ENCODE measurements at regions not wholly inside any gene's neighbourhood (a gene's known extent, or its start where the extent isn't known, plus 50 kb on each side); places are given as distances from the start of the nearest gene placed in this dataset.

- no peaks in the 10 kb centered on the region for H3K9me3 ChIP-seq
- 75 to 87% (median 86%) methylated on average over 1 of the region's 1 CpG for WGBS, 3 donors
- intact Hi-C loops (cut with DNase I): no loop called here
Measured at GRCh38 chr6:113376847-113377165, 480.3 kb upstream of the MARCKS start.

GRCh38 chr6:113377362-113377942, 479.7 kb upstream of the MARCKS start:
- 93 to 98% (median 96%) methylated on average over 4 of the region's 4 CpGs for WGBS, 3 donors
- no peak for DNase-seq
- intact Hi-C loops (cut with DNase I): no loop called here

More at GRCh38 chr6:113376847-113377165, 480.3 kb upstream of the MARCKS start:
- H3K4me3 ChIP-seq: no peak overlapping the region
- H3K4me1 ChIP-seq (ENCODE audit: insufficient read depth): no peaks in the 10 kb centered on the region
- no peaks in the 10 kb centered on the region for H3K36me3 ChIP-seq
- H3K27me3 ChIP-seq: no peaks in the 10 kb centered on the region
- H3K27ac ChIP-seq: no peak overlapping the region
- DNase-seq: no peak
- TF ChIP-seq POLR2A (IDR thresholded peaks at IDR 0.05): no peak
- no peak for TF ChIP-seq CTCF (IDR thresholded peaks at IDR 0.05)
- TF ChIP-seq EP300 (IDR thresholded peaks at IDR 0.05): no peak

GRCh38 chr6:113380591-113380990, 476.6 kb upstream of the MARCKS start:
- H3K27me3 ChIP-seq: no peaks in the 10 kb centered on the region
- H3K9me3 ChIP-seq: no peaks in the 10 kb centered on the region
- TF ChIP-seq EP300 (IDR thresholded peaks at IDR 0.05): no peak
- no peak for TF ChIP-seq CTCF (IDR thresholded peaks at IDR 0.05)
- no peak for TF ChIP-seq POLR2A (IDR thresholded peaks at IDR 0.05)
- intact Hi-C loops (cut with DNase I): no loop called here
- 58 to 79% (median 58%) methylated on average over 3 of the region's 3 CpGs for WGBS, 3 donors
- DNase-seq: no peak
- no peak overlapping the region for H3K4me3 ChIP-seq
- no peaks in the 10 kb centered on the region for H3K4me1 ChIP-seq (ENCODE audit: insufficient read depth)
- no peaks in the 10 kb centered on the region for H3K36me3 ChIP-seq
- no peak overlapping the region for H3K27ac ChIP-seq

More at GRCh38 chr6:113377362-113377942, 479.7 kb upstream of the MARCKS start:
- H3K36me3 ChIP-seq: no peaks in the 10 kb centered on the region
- no peaks in the 10 kb centered on the region for H3K4me1 ChIP-seq (ENCODE audit: insufficient read depth)
- no peak overlapping the region for H3K4me3 ChIP-seq
- TF ChIP-seq CTCF (IDR thresholded peaks at IDR 0.05) (no peak), EP300 (IDR thresholded peaks at IDR 0.05) (no peak), POLR2A (IDR thresholded peaks at IDR 0.05) (no peak)
- no peaks in the 10 kb centered on the region for H3K27me3 ChIP-seq
- H3K27ac ChIP-seq: no peak overlapping the region
- H3K9me3 ChIP-seq: no peaks in the 10 kb centered on the region

- no peak for DNase-seq
- Histone ChIP-seq H3K4me1 (ENCODE audit: insufficient read depth) (no peaks in the 10 kb centered on the region), H3K36me3 (no peaks in the 10 kb centered on the region), H3K9me3 (no peaks in the 10 kb centered on the region), H3K27ac (no peak overlapping the region), H3K4me3 (no peak overlapping the region), H3K27me3 (no peaks in the 10 kb centered on the region)
- intact Hi-C loops (cut with DNase I): no loop called here
- TF ChIP-seq CTCF (IDR thresholded peaks at IDR 0.05) (no peak), EP300 (IDR thresholded peaks at IDR 0.05) (no peak), POLR2A (IDR thresholded peaks at IDR 0.05) (no peak)
Measured at GRCh38 chr6:113381232-113381631, 475.9 kb upstream of the MARCKS start.

Data from ovary (tissue), 7 donors.